ENCODE measurements at regions not wholly inside any gene's neighbourhood (a gene's known extent, or its start where the extent isn't known, plus 50 kb on each side); places are given as distances from the start of the nearest gene placed in this dataset.

GRCh38 chr11:32034149-32034548 is 56.7 kb upstream of the RCN1 start:
- Histone ChIP-seq H4K5ac (ENCODE audit: insufficient read length, low read depth, low read length) (no peak overlapping the region), H3K18ac (ENCODE audit: insufficient read length, low read depth, low read length) (no peak overlapping the region), H3K23ac (ENCODE audit: insufficient read length, low read depth, low read length) (no peak overlapping the region), H3K79me1 (ENCODE audit: insufficient read depth, low read depth, low read length, poor library complexity, severe bottlenecking) (no peaks in the 10 kb centered on the region), H3K27me3 (ENCODE audit: insufficient read depth, low read length) (no peaks in the 10 kb centered on the region), H2BK15ac (ENCODE audit: low read depth, low read length) (no peak overlapping the region), H3K23me2 (ENCODE audit: insufficient read length, low read depth, low read length, poor library complexity, severe bottlenecking) (no peaks in the 10 kb centered on the region), H2BK120ac (ENCODE audit: low read depth, low read length, poor library complexity, severe bottlenecking) (no peak overlapping the region), H3K56ac (ENCODE audit: insufficient read length, low read depth, low read length) (no peak overlapping the region), H3K79me2 (ENCODE audit: insufficient read depth, low read length) (no peaks in the 10 kb centered on the region), H2BK5ac (ENCODE audit: insufficient read length, low read length) (no peak overlapping the region), H3T11ph (ENCODE audit: low read length) (no peak overlapping the region), H3K4me2 (ENCODE audit: insufficient read depth, insufficient read length, low read length) (no peak overlapping the region), H2BK12ac (ENCODE audit: insufficient read length, low read depth, low read length) (no peak overlapping the region), H3K27ac (ENCODE audit: insufficient read length, low read depth, low read length) (no peak overlapping the region), H2BK20ac (ENCODE audit: low read depth, low read length, poor library complexity, severe bottlenecking) (no peak overlapping the region), H4K20me1 (ENCODE audit: control insufficient read depth, insufficient read depth, insufficient read length) (no peaks in the 10 kb centered on the region), H3K9me3 (ENCODE audit: control insufficient read depth, low read depth, low read length) (no peaks in the 10 kb centered on the region), H3K4me1 (ENCODE audit: insufficient read depth, low read length) (no peaks in the 10 kb centered on the region), H3K9ac (ENCODE audit: extremely low read depth, insufficient read length, low read length) (no peak overlapping the region), H3K14ac (ENCODE audit: insufficient read depth, low read length) (no peak overlapping the region), H2AK5ac (ENCODE audit: insufficient read length, low read length) (no peak overlapping the region), H3K4ac (ENCODE audit: low read depth, low read length) (no peak overlapping the region), H4K91ac (ENCODE audit: insufficient read length, low read depth, low read length) (no peak overlapping the region), H2AFZ (ENCODE audit: low read length) (no peak overlapping the region), H4K8ac (replicated peaks; ENCODE audit: insufficient read length, low read depth, low read length) (no peak overlapping the region)
- no peak overlapping the region for H3K4me3 Mint-ChIP-seq
- DNase-seq: no peak
- H3K9me3 Mint-ChIP-seq: no peaks in the 10 kb centered on the region
- no peaks in the 10 kb centered on the region for H3K36me3 Mint-ChIP-seq (ENCODE audit: insufficient read depth in 1 of 3, low read depth in 3 of 3)
- H3K4me1 Mint-ChIP-seq: no peaks in the 10 kb centered on the region
- no peak overlapping the region for H3K27ac Mint-ChIP-seq
- TF ChIP-seq CTCF (conservative IDR thresholded peaks at IDR 0.05): no peak
- no CpG with 5 or more reads among the region's 1 CpG for WGBS (ENCODE audit: extremely low coverage, insufficient read length, low lambda C conversion rate)
- no peaks in the 10 kb centered on the region; the same call in 1 of the 2 replicates for H3K27me3 Mint-ChIP-seq (ENCODE audit: low read depth)
